Osteocyte (in vitro differentiated cells): ENCODE measurements at regions not wholly inside any gene's neighbourhood (a gene's known extent, or its start where the extent isn't known, plus 50 kb on each side); places are given as distances from the start of the nearest gene placed in this dataset.

Experiments used
- DNase-seq: peaks from one replicate; pipeline ENCODE4 v3.0.0; 2021; ENCODE audit warnings: mixed read lengths; ENCODE audit not compliant: unreplicated experiment; ENCODE audit errors: extremely low spot score
- H3K27ac Mint-ChIP-seq: one replicate; pipeline ENCODE4 v1.8.0; 2021; ENCODE audit warnings: mild to moderate bottlenecking, mixed read lengths; ENCODE audit not compliant: unreplicated experiment
- H3K27me3 Mint-ChIP-seq: one replicate; pipeline ENCODE4 v1.8.0; 2021; ENCODE audit warnings: mixed read lengths; ENCODE audit not compliant: unreplicated experiment
- H3K36me3 Mint-ChIP-seq: one replicate; pipeline ENCODE4 v1.8.0; 2021; ENCODE audit warnings: mixed read lengths; ENCODE audit not compliant: unreplicated experiment
- H3K4me1 Mint-ChIP-seq: one replicate; pipeline ENCODE4 v1.8.0; 2021; ENCODE audit warnings: mixed read lengths; ENCODE audit not compliant: unreplicated experiment
- H3K4me3 Mint-ChIP-seq: one replicate; pipeline ENCODE4 v1.8.0; 2021; ENCODE audit warnings: mild to moderate bottlenecking, moderate library complexity, mixed read lengths; ENCODE audit not compliant: unreplicated experiment
- H3K9me3 Mint-ChIP-seq: one replicate; pipeline ENCODE4 v1.8.0; 2021; ENCODE audit warnings: mixed read lengths; ENCODE audit not compliant: unreplicated experiment
- CTCF ChIP-seq: fragments of 200-600 bp; sonication (generic); IDR thresholded peaks from 2 replicates; pipeline ENCODE4 v1.5.0; 2021; ENCODE audit warnings: antibody characterized with exemption, mild to moderate bottlenecking, moderate library complexity

- Mint-ChIP-seq H3K27me3 (no peaks in the 10 kb centered on the region), H3K4me1 (no peaks in the 10 kb centered on the region), H3K4me3 (no peak overlapping the region), H3K27ac (no peak overlapping the region), H3K9me3 (peaks cover 3% of the 10 kb centered on the region), H3K36me3 (no peaks in the 10 kb centered on the region)
- no peak for DNase-seq
- TF ChIP-seq CTCF: no peak
Measured at GRCh38 chr19:29090783-29091526, 122.0 kb downstream of the UQCRFS1 start.

GRCh38 chr19:29089315-29089870 lies 123.6 kb downstream of the UQCRFS1 start:
- no peak for DNase-seq
- no peak for TF ChIP-seq CTCF
- Mint-ChIP-seq H3K9me3 (peaks cover 3% of the 10 kb centered on the region), H3K4me3 (no peak overlapping the region), H3K27ac (no peak overlapping the region), H3K4me1 (no peaks in the 10 kb centered on the region), H3K36me3 (no peaks in the 10 kb centered on the region), H3K27me3 (no peaks in the 10 kb centered on the region)

- H3K9me3 Mint-ChIP-seq: peaks cover 3% of the 10 kb centered on the region
Measured at GRCh38 chr19:29088761-29089160, 124.2 kb downstream of the UQCRFS1 start.

GRCh38 chr19:29086646-29087045 lies 126.3 kb downstream of the UQCRFS1 start:
- H3K27ac Mint-ChIP-seq: no peak overlapping the region
- no peak overlapping the region for H3K4me3 Mint-ChIP-seq
- H3K36me3 Mint-ChIP-seq: no peaks in the 10 kb centered on the region
- H3K9me3 Mint-ChIP-seq: peaks cover 3% of the 10 kb centered on the region
- H3K4me1 Mint-ChIP-seq: no peaks in the 10 kb centered on the region
- no peak for TF ChIP-seq CTCF
- DNase-seq: no peak
- H3K27me3 Mint-ChIP-seq: no peaks in the 10 kb centered on the region

More at GRCh38 chr19:29088761-29089160, 124.2 kb downstream of the UQCRFS1 start:
- H3K4me1 Mint-ChIP-seq: no peaks in the 10 kb centered on the region
- TF ChIP-seq CTCF: no peak
- no peaks in the 10 kb centered on the region for H3K36me3 Mint-ChIP-seq
- H3K4me3 Mint-ChIP-seq: no peak overlapping the region
- DNase-seq: no peak
- H3K27me3 Mint-ChIP-seq: no peaks in the 10 kb centered on the region
- H3K27ac Mint-ChIP-seq: no peak overlapping the region

- H3K36me3 Mint-ChIP-seq: no peaks in the 10 kb centered on the region
- no peak overlapping the region for H3K27ac Mint-ChIP-seq
- TF ChIP-seq CTCF: no peak
- DNase-seq: no peak
- peaks cover 3% of the 10 kb centered on the region for H3K9me3 Mint-ChIP-seq
- no peaks in the 10 kb centered on the region for H3K4me1 Mint-ChIP-seq
- H3K27me3 Mint-ChIP-seq: no peaks in the 10 kb centered on the region
- H3K4me3 Mint-ChIP-seq: no peak overlapping the region
Measured at GRCh38 chr19:29086182-29086581, 126.8 kb downstream of the UQCRFS1 start.
